H1 (cell line): ENCODE measurements at regions not wholly inside any gene's neighbourhood (a gene's known extent, or its start where the extent isn't known, plus 50 kb on each side); places are given as distances from the start of the nearest gene placed in this dataset.

ENCODE experiments used
- CTCF ChIA-PET: fragments of 300-600 bp; sonication (Branson Sonifier 250); formaldehyde crosslinking; loops from one replicate; lab custom pipeline; 2021; ENCODE audit not compliant: partially characterized antibody; lab: Charles Lee
- POLR2A ChIA-PET: fragments of 300-600 bp; sonication (Branson Sonifier 250); formaldehyde crosslinking; loops from one replicate; lab custom pipeline; 2021; ENCODE audit warnings: inconsistent platforms; ENCODE audit not compliant: partially characterized antibody; lab: Charles Lee
- DNase-seq, 2 experiments: peaks; one replicate each; pipeline versions ENCODE4 v3.0.0 to v3.0.0-alpha.2; 2010 to 2022; ENCODE audit warnings: low spot score in 2 of 2, low read depth in 1 of 2, mixed read lengths in 1 of 2
- FAIRE-seq: peaks from 2 replicates; lab custom pipeline; 2011; peaks lifted over from hg19 to GRCh38; lab: Jason Lieb, UNC
- H2AFZ ChIP-seq: 2 replicates; pipeline ENCODE4 v1.8.1; 2012; ENCODE audit warnings: low read length, inconsistent platforms
- H2AK5ac ChIP-seq: 2 replicates; pipeline ENCODE4 v1.6.1; 2013; ENCODE audit warnings: low read depth, low read length
- H2BK120ac ChIP-seq: replicated peaks from 2 replicates; pipeline ENCODE3; 2013; ENCODE audit warnings: low read depth, low read length, inconsistent platforms
- H2BK12ac ChIP-seq: 2 replicates; pipeline ENCODE4 v1.6.1; 2013; ENCODE audit warnings: low read depth, low read length
- H2BK15ac ChIP-seq: 2 replicates; pipeline ENCODE4 v1.6.1; 2013; ENCODE audit warnings: low read length
- H2BK20ac ChIP-seq: 2 replicates; pipeline ENCODE4 v1.6.1; 2013; ENCODE audit warnings: low read length
- H2BK5ac ChIP-seq: 2 replicates; pipeline ENCODE4 v1.6.1; 2013; ENCODE audit warnings: low read depth, low read length
- H3K14ac ChIP-seq: 2 replicates; pipeline ENCODE4 v1.6.1; 2013; ENCODE audit warnings: inconsistent platforms; ENCODE audit not compliant: insufficient read length
- H3K18ac ChIP-seq: 2 replicates; pipeline ENCODE4 v1.6.1; 2013; ENCODE audit warnings: low read length; ENCODE audit errors: extremely low read depth
- H3K23ac ChIP-seq: 2 replicates; pipeline ENCODE4 v1.6.1; 2013; ENCODE audit warnings: inconsistent platforms; ENCODE audit not compliant: insufficient read length
- H3K23me2 ChIP-seq: 2 replicates; pipeline ENCODE4 v1.6.1; 2013; ENCODE audit warnings: low read depth, low read length
- H3K27ac ChIP-seq: 2 replicates; pipeline ENCODE4 v1.6.1; 2011; ENCODE audit warnings: low read depth, low read length, inconsistent platforms
- H3K27me3 ChIP-seq, 4 experiments: replicated peaks in 1 of 4; 1 replicate in 1 of 4; 2 replicates in 3 of 4; pipeline versions ENCODE4 v1.6.1 to v1.8.1; 2011 to 2013; ENCODE audit warnings: low read length in 3 of 4, mild to moderate bottlenecking in 3 of 4, inconsistent platforms in 2 of 4, mixed read lengths in 2 of 4, moderate library complexity in 1 of 4; ENCODE audit not compliant: control insufficient read depth in 3 of 4, insufficient read depth in 3 of 4; ENCODE audit errors: extremely low read depth in 1 of 4
- H3K36me3 ChIP-seq, 4 experiments: 2 replicates each; pipeline versions ENCODE4 v1.6.1 to v1.8.1; 2011 to 2013; ENCODE audit warnings: mild to moderate bottlenecking in 4 of 4, low read length in 3 of 4, moderate library complexity in 2 of 4, control low read depth in 1 of 4, inconsistent platforms in 1 of 4; ENCODE audit not compliant: insufficient read depth in 4 of 4, control insufficient read depth in 2 of 4
- H3K4ac ChIP-seq: replicated peaks from 2 replicates; pipeline ENCODE3; 2013; ENCODE audit warnings: low read length, low read depth, mixed read lengths, inconsistent platforms; ENCODE audit not compliant: insufficient read length
- H3K4me1 ChIP-seq, 4 experiments: replicated peaks in 1 of 4; 1 replicate in 1 of 4; 2 replicates in 3 of 4; pipeline versions ENCODE4 v1.6.1 to v1.8.1; 2011 to 2013; ENCODE audit warnings: low read length in 3 of 4, inconsistent platforms in 2 of 4, mixed read lengths in 1 of 4; ENCODE audit not compliant: insufficient read depth in 4 of 4, control insufficient read depth in 3 of 4
- H3K4me2 ChIP-seq, 2 experiments: 2 replicates each; pipeline versions ENCODE4 v1.6.1 to v1.8.1; 2011 to 2013; ENCODE audit warnings: low read depth in 2 of 2, low read length in 2 of 2, control low read depth in 1 of 2, inconsistent platforms in 1 of 2, mild to moderate bottlenecking in 1 of 2; ENCODE audit not compliant: insufficient read depth in 1 of 2
- H3K4me3 ChIP-seq, 4 experiments: fragments of 200-600, 300-600 bp in 1 of 4; sonication (generic), shearing (Covaris generic), sonication (Bioruptor Twin) in 1 of 4; 2 replicates each; pipeline versions ENCODE4 v1.5.1 to v1.8.1; 2011 to 2016; ENCODE audit warnings: low read length in 4 of 4, low read depth in 3 of 4, control low read depth in 2 of 4, inconsistent platforms in 2 of 4, mild to moderate bottlenecking in 2 of 4, mixed read lengths in 1 of 4, moderate library complexity in 1 of 4; ENCODE audit not compliant: insufficient read depth in 2 of 4; ENCODE audit errors: extremely low read depth in 1 of 4
- H3K56ac ChIP-seq: replicated peaks from 2 replicates; pipeline ENCODE3; 2013; ENCODE audit warnings: low read depth, mild to moderate bottlenecking, mixed read lengths, low read length, inconsistent platforms; ENCODE audit not compliant: insufficient read length
- H3K79me1 ChIP-seq: 2 replicates; pipeline ENCODE4 v1.6.1; 2013; ENCODE audit warnings: low read depth, low read length, control low read depth
- H3K79me2 ChIP-seq, 2 experiments: 2 replicates each; pipeline versions ENCODE4 v1.6.1 to v1.8.1; 2012 to 2013; ENCODE audit warnings: low read length in 2 of 2, mild to moderate bottlenecking in 2 of 2, inconsistent platforms in 1 of 2; ENCODE audit not compliant: insufficient read depth in 2 of 2, control insufficient read depth in 1 of 2
- H3K9ac ChIP-seq, 4 experiments: replicated peaks in 1 of 4; 1 replicate in 1 of 4; 2 replicates in 3 of 4; pipeline versions ENCODE4 v1.6.1 to v1.8.1; 2011 to 2013; ENCODE audit warnings: low read depth in 3 of 4, low read length in 3 of 4, control low read depth in 2 of 4, mild to moderate bottlenecking in 2 of 4, moderate library complexity in 2 of 4, inconsistent platforms in 1 of 4; ENCODE audit errors: extremely low read depth in 1 of 4
- H3K9me3 ChIP-seq, 2 experiments: 2 replicates each; pipeline versions ENCODE4 v1.6.1 to v1.8.1; 2012 to 2013; ENCODE audit warnings: mild to moderate bottlenecking in 2 of 2, moderate library complexity in 2 of 2, control low read depth in 1 of 2, inconsistent platforms in 1 of 2, low read depth in 1 of 2, low read length in 1 of 2, mixed read lengths in 1 of 2; ENCODE audit not compliant: insufficient read depth in 2 of 2
- H4K20me1 ChIP-seq, 2 experiments: replicated peaks in 1 of 2; 2 replicates each; pipeline versions ENCODE3 to v1.8.1; 2011 to 2013; ENCODE audit warnings: inconsistent platforms in 2 of 2, low read length in 2 of 2, mild to moderate bottlenecking in 1 of 2; ENCODE audit not compliant: insufficient read depth in 2 of 2, control insufficient read depth in 1 of 2
- H4K5ac ChIP-seq: 2 replicates; pipeline ENCODE4 v1.6.1; 2013; ENCODE audit warnings: low read length, low read depth, mixed read lengths, inconsistent platforms; ENCODE audit not compliant: insufficient read length
- H4K8ac ChIP-seq: 2 replicates; pipeline ENCODE4 v1.8.0; 2013; ENCODE audit warnings: mild to moderate bottlenecking, moderate library complexity, low read length, inconsistent platforms; ENCODE audit not compliant: insufficient read depth; ENCODE audit errors: extremely low read depth
- H4K91ac ChIP-seq: replicated peaks from 2 replicates; pipeline ENCODE3; 2013; ENCODE audit warnings: low read length, mixed read lengths, inconsistent platforms; ENCODE audit not compliant: insufficient read length
- ASH2L ChIP-seq: fragments of 200-600, 300-600 bp; sonication (generic); IDR thresholded peaks from one replicate; pipeline ENCODE4 v1.7.1; 2017; ENCODE audit warnings: low read length
- BACH1 ChIP-seq: IDR thresholded peaks from 2 replicates; pipeline ENCODE4 v1.6.1; 2012; ENCODE audit warnings: low read length, improper control_type of control experiment
- CBX5 ChIP-seq: fragments of 300-800, 300-1000 bp; sonication (generic); IDR thresholded peaks from 2 replicates; pipeline ENCODE4 v1.7.1; 2016; ENCODE audit warnings: antibody characterized with exemption, low read length, low read depth
- CREB1 ChIP-seq: IDR thresholded peaks from 2 replicates; pipeline ENCODE4 v1.6.1; 2012; ENCODE audit warnings: inconsistent platforms
- EGR1 ChIP-seq: IDR thresholded peaks from 2 replicates; pipeline ENCODE4 v1.6.1; 2011; ENCODE audit warnings: low read depth, low read length, borderline replicate concordance
- HDAC6 ChIP-seq: IDR thresholded peaks from one replicate; pipeline ENCODE4 v1.7.1; 2012; ENCODE audit warnings: low read depth, mild to moderate bottlenecking, inconsistent platforms, low read length, moderate library complexity
- KDM1A ChIP-seq: fragments of 200-600, 300-600 bp; sonication (generic); IDR thresholded peaks from 2 replicates; pipeline ENCODE4 v1.7.1; 2016; ENCODE audit warnings: mild to moderate bottlenecking, low read length, borderline replicate concordance
- KDM4A ChIP-seq: IDR thresholded peaks from one replicate; pipeline ENCODE4 v1.7.1; 2012; ENCODE audit warnings: low read depth, mild to moderate bottlenecking, moderate library complexity, low read length, inconsistent platforms; ENCODE audit not compliant: severe bottlenecking
- NRF1 ChIP-seq: IDR thresholded peaks from 2 replicates; pipeline ENCODE4 v1.6.1; 2011; ENCODE audit warnings: mild to moderate bottlenecking, low read depth, low read length, improper control_type of control experiment
- POLR2AphosphoS5 ChIP-seq: IDR thresholded peaks from 2 replicates; pipeline ENCODE4 v1.6.1; 2011; ENCODE audit warnings: low read depth, low read length
- SAP30 ChIP-seq: fragments of 300-600 bp; sonication (generic); IDR thresholded peaks from 2 replicates; pipeline ENCODE4 v1.7.1; 2012; ENCODE audit warnings: low read length, moderate library complexity, mild to moderate bottlenecking, inconsistent platforms; ENCODE audit not compliant: insufficient read depth, insufficient replicate concordance
- SIX5 ChIP-seq: IDR thresholded peaks from 2 replicates; pipeline ENCODE4 v1.6.1; 2011; ENCODE audit warnings: mild to moderate bottlenecking, low read depth, low read length
- SP2 ChIP-seq: IDR thresholded peaks from 2 replicates; pipeline ENCODE4 v1.6.1; 2012; ENCODE audit warnings: mild to moderate bottlenecking, low read length, inconsistent platforms
- SP4 ChIP-seq: IDR thresholded peaks from 2 replicates; pipeline ENCODE4 v1.6.1; 2012; ENCODE audit warnings: low read length, inconsistent platforms
- TAF1 ChIP-seq: IDR thresholded peaks from 2 replicates; pipeline ENCODE4 v1.6.1; 2011; ENCODE audit warnings: mild to moderate bottlenecking, low read depth, low read length
- WGBS, 2 experiments: shearing (Covaris generic) in 1 of 2; methylation state at CpG; one replicate each; pipeline versions ENCODE4 v1.1.6 to v1.1.7; 2013 to 2015; ENCODE audit warnings: low lambda C conversion rate in 2 of 2, mixed read lengths in 2 of 2, inconsistent platforms in 1 of 2, low coverage in 1 of 2, missing lambda C conversion rate in 1 of 2; ENCODE audit not compliant: insufficient replicate concordance in 2 of 2, insufficient coverage in 1 of 2, insufficient read length in 1 of 2; ENCODE audit errors: extremely low coverage in 1 of 2, missing lambda C conversion rate in 1 of 2; 5-methylcytosine and 5-hydroxymethylcytosine counted together
- TF ChIP-seq, protein P1 (sequence below): IDR thresholded peaks from 2 replicates; pipeline ENCODE4 v1.6.1; 2012; ENCODE audit warnings: inconsistent platforms

- Histone ChIP-seq H2BK12ac (no peak overlapping the region), H3K27ac (no peak overlapping the region), H3K23me2 (no peaks in the 10 kb centered on the region), H2BK120ac (no peak overlapping the region), H3K79me1 (no peaks in the 10 kb centered on the region), H3K9ac (no peak overlapping the region), H3K4ac (no peak overlapping the region), H3K23ac (no peak overlapping the region), H3K4me2 (no peak overlapping the region), H2AFZ (no peak overlapping the region), H3K56ac (no peak overlapping the region), H2BK20ac (no peak overlapping the region), H3K14ac (no peak overlapping the region), H2BK15ac (no peak overlapping the region), H4K5ac (no peak overlapping the region), H2BK5ac (no peak overlapping the region), H3K4me3 (no peak overlapping the region), H3K18ac (no peak overlapping the region), H2AK5ac (no peak overlapping the region), H4K8ac (no peak overlapping the region), H3K9me3 (no peaks in the 10 kb centered on the region), H4K20me1 (no peaks in the 10 kb centered on the region), H3K79me2 (no peaks in the 10 kb centered on the region), H3K36me3 (no peaks in the 10 kb centered on the region), H3K4me1 (peaks cover 0 to 9% (median 5%) of the 10 kb centered on the region in 4 experiments; a peak in 4 of 7 replicates), H4K91ac (no peak overlapping the region), H3K27me3 (no peaks in the 10 kb centered on the region)
- FAIRE-seq (no peak), DNase-seq (no peak)
- ChIA-PET POLR2A (no interaction called here), CTCF (interaction anchor here (0.7 kb wide), 1 partner anchor 1030 kb away, joined by 3 read pairs; no protein-coding TSS in a partner anchor)
- WGBS, 2 experiments = 83% methylated on average over 4 of the region's 4 CpGs; no CpG with 5 or more reads in 1 of the 2 experiments
- TF ChIP-seq KDM4A (no peak), BACH1 (no peak), CBX5 (no peak), SAP30 (no peak), HDAC6 (no peak), ASH2L (no peak), SP2 (no peak), KDM1A (no peak), NRF1 (no peak), EGR1 (no peak), TAF1 (no peak), SIX5 (no peak), SP4 (no peak), CREB1 (no peak), POLR2AphosphoS5 (no peak)
- TF ChIP-seq, protein P1, sequence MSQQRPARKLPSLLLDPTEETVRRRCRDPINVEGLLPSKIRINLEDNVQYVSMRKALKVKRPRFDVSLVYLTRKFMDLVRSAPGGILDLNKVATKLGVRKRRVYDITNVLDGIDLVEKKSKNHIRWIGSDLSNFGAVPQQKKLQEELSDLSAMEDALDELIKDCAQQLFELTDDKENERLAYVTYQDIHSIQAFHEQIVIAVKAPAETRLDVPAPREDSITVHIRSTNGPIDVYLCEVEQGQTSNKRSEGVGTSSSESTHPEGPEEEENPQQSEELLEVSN = no peak
Observed at GRCh38 chr3:106399761-106400160, 530.9 kb upstream of the CBLB start.
